ENCODE measurements at regions not wholly inside any gene's neighbourhood (a gene's known extent, or its start where the extent isn't known, plus 50 kb on each side); places are given as distances from the start of the nearest gene placed in this dataset.

- no peaks in the 10 kb centered on the region for H3K36me3 ChIP-seq
- DNase-seq (ENCODE audit: low spot score) = no peak
- TF ChIP-seq POLR2A (IDR thresholded peaks at IDR 0.05) = no peak
- TF ChIP-seq POLR2AphosphoS5 (IDR thresholded peaks at IDR 0.05) = no peak
- no peak for TF ChIP-seq CTCF (IDR thresholded peaks at IDR 0.05)
- H3K4me3 ChIP-seq = no peak overlapping the region
- H3K4me1 ChIP-seq (replicated peaks) = no peaks in the 10 kb centered on the region
- intact Hi-C loops (cut with DNase I) = no loop called here
- no peaks in the 10 kb centered on the region for H3K27me3 ChIP-seq (replicated peaks; ENCODE audit: insufficient read depth)
- WGBS = 100% methylated on average over 1 of the region's 1 CpG
- H3K9me3 ChIP-seq = no peaks in the 10 kb centered on the region
- H3K27ac ChIP-seq = no peak overlapping the region
These were observed 67.9 kb upstream of the TSLP start for GRCh38 chr5:111003623-111004022.

GRCh38 chr5:111004291-111004690 lies 67.2 kb upstream of the TSLP start:
- TF ChIP-seq CTCF (IDR thresholded peaks at IDR 0.05) (no peak), POLR2AphosphoS5 (IDR thresholded peaks at IDR 0.05) (no peak), POLR2A (IDR thresholded peaks at IDR 0.05) (no peak)
- no peaks in the 10 kb centered on the region for H3K4me1 ChIP-seq (replicated peaks)
- no peak overlapping the region for H3K4me3 ChIP-seq
- no peak overlapping the region for H3K27ac ChIP-seq
- WGBS = 63% methylated on average over 9 of the region's 9 CpGs
- H3K27me3 ChIP-seq (replicated peaks; ENCODE audit: insufficient read depth) = no peaks in the 10 kb centered on the region
- intact Hi-C loops (cut with DNase I) = no loop called here
- no peaks in the 10 kb centered on the region for H3K36me3 ChIP-seq
- no peak for DNase-seq (ENCODE audit: low spot score)
- no peaks in the 10 kb centered on the region for H3K9me3 ChIP-seq

DNA sequence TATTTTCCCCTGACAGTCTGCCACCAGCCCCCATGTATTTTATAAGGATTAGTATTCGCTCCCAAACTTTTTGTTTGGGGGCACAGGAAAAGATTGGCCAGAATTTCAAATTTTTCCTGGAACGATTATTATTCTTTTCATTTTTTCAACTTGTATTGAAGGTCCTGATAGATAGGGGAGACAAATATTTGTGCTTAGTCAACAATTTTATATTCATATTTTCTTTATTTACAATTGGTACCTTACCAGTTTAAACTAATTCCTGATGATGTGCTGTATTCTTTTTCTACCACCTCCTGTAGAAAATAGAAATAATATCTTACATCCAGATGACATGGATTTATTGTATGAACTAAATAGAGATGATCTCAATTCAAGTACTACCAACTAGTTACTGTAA lies 60.7 kb upstream of the TSLP start:
- no peak for DNase-seq (ENCODE audit: low spot score)

DNA sequence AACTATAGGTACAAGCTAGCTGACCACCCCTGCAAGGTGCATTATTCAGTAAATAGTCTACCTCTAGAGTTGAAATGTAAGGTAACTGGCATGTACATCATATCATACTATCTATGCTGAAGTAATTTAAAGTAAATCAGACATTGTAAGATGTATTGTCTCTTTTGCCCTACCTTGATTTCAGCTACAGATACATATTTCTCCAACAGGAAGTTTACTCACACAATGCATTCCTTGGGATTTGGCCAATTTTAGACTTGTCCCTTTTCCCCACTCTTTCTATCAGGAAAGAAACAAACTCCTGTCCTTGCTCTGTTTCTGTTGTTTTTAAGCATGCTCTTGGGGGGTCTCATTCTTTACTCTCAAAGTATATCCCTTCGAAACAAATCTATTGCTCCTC lies 58.5 kb upstream of the TSLP start:
- Histone ChIP-seq H3K4me3 (no peak overlapping the region), H3K36me3 (no peaks in the 10 kb centered on the region), H3K27me3 (replicated peaks; ENCODE audit: insufficient read depth) (no peaks in the 10 kb centered on the region), H3K9me3 (no peaks in the 10 kb centered on the region), H3K4me1 (replicated peaks) (no peaks in the 10 kb centered on the region), H3K27ac (no peak overlapping the region)
- TF ChIP-seq POLR2A (IDR thresholded peaks at IDR 0.05) (no peak), POLR2AphosphoS5 (IDR thresholded peaks at IDR 0.05) (no peak), CTCF (IDR thresholded peaks at IDR 0.05) (no peak)
- DNase-seq (ENCODE audit: low spot score) = no peak
- WGBS = 69% methylated on average over 1 of the region's 1 CpG
- intact Hi-C loops (cut with DNase I) = no loop called here

More for the DNA sequence above, 60.7 kb upstream of the TSLP start:
- no peaks in the 10 kb centered on the region for H3K4me1 ChIP-seq (replicated peaks)
- 85% methylated on average over 2 of the region's 2 CpGs for WGBS
- no peak overlapping the region for H3K4me3 ChIP-seq
- intact Hi-C loops (cut with DNase I) = no loop called here
- TF ChIP-seq CTCF (IDR thresholded peaks at IDR 0.05) (no peak), POLR2AphosphoS5 (IDR thresholded peaks at IDR 0.05) (no peak), POLR2A (IDR thresholded peaks at IDR 0.05) (no peak)
- H3K36me3 ChIP-seq = no peaks in the 10 kb centered on the region
- H3K27ac ChIP-seq = no peak overlapping the region
- H3K9me3 ChIP-seq = no peaks in the 10 kb centered on the region
- H3K27me3 ChIP-seq (replicated peaks; ENCODE audit: insufficient read depth) = no peaks in the 10 kb centered on the region

GRCh38 chr5:111016801-111017200 lies 54.7 kb upstream of the TSLP start:
- Histone ChIP-seq H3K27ac (no peak overlapping the region), H3K27me3 (replicated peaks; ENCODE audit: insufficient read depth) (no peaks in the 10 kb centered on the region), H3K36me3 (no peaks in the 10 kb centered on the region), H3K4me1 (replicated peaks) (no peaks in the 10 kb centered on the region), H3K4me3 (no peak overlapping the region), H3K9me3 (no peaks in the 10 kb centered on the region)
- DNase-seq (ENCODE audit: low spot score) = no peak
- WGBS = 67% methylated on average over 3 of the region's 3 CpGs
- no peak for TF ChIP-seq POLR2AphosphoS5 (IDR thresholded peaks at IDR 0.05)
- no peak for TF ChIP-seq POLR2A (IDR thresholded peaks at IDR 0.05)
- TF ChIP-seq CTCF (IDR thresholded peaks at IDR 0.05) = no peak
- intact Hi-C loops (cut with DNase I) = no loop called here
